Loucy (cell line): ENCODE measurements at regions not wholly inside any gene's neighbourhood (a gene's known extent, or its start where the extent isn't known, plus 50 kb on each side); places are given as distances from the start of the nearest gene placed in this dataset.

Experiments
- CTCF ChIP-seq: fragments of 200-600 bp; sonication (generic); conservative IDR thresholded peaks from 2 replicates; pipeline ENCODE4 v1.5.1; 2014; ENCODE audit warnings: mild to moderate bottlenecking, antibody characterized with exemption, low read length
- EZH2phosphoT487 ChIP-seq: fragments of 200-600 bp; IDR thresholded peaks from 2 replicates; pipeline ENCODE4 v1.6.1; 2018; ENCODE audit warnings: antibody characterized with exemption, mild to moderate bottlenecking, moderate library complexity, borderline replicate concordance

GRCh38 chr3:117128133-117128532, 418.6 kb downstream of the TUSC7 start:
- TF ChIP-seq CTCF: no peak
- TF ChIP-seq EZH2phosphoT487: no peak
